Parathyroid adenoma (tissue), 2 donors: ENCODE measurements at regions not wholly inside any gene's neighbourhood (a gene's known extent, or its start where the extent isn't known, plus 50 kb on each side); places are given as distances from the start of the nearest gene placed in this dataset.

ENCODE experiments used
- H2AFZ ChIP-seq: fragments of 300-600 bp; sonication (generic); one replicate; pipeline ENCODE4 v1.7.0; 2017; ENCODE audit warnings: antibody characterized with exemption, mild to moderate bottlenecking
- H3K27ac ChIP-seq: fragments of 300-600 bp; sonication (generic); one replicate; pipeline ENCODE4 v1.7.0; 2017
- H3K27me3 ChIP-seq: fragments of 300-600 bp; sonication (generic); one replicate; pipeline ENCODE4 v1.7.0; 2017; ENCODE audit warnings: low read length; ENCODE audit not compliant: control insufficient read depth, insufficient read depth
- H3K36me3 ChIP-seq: fragments of 300-600 bp; sonication (generic); one replicate; pipeline ENCODE4 v1.7.0; 2017; ENCODE audit warnings: low read length; ENCODE audit not compliant: control insufficient read depth, insufficient read depth
- H3K4me1 ChIP-seq: fragments of 300-600 bp; sonication (generic); one replicate; pipeline ENCODE4 v1.7.0; 2017; ENCODE audit warnings: control low read depth
- H3K4me2 ChIP-seq: fragments of 300-600 bp; sonication (generic); one replicate; pipeline ENCODE4 v1.7.0; 2017; ENCODE audit warnings: low read length
- H3K4me3 ChIP-seq: fragments of 300-600 bp; sonication (generic); one replicate; pipeline ENCODE4 v1.7.0; 2017; ENCODE audit warnings: low read depth, low read length
- H3K79me2 ChIP-seq: fragments of 300-600 bp; sonication (generic); one replicate; pipeline ENCODE4 v1.7.0; 2017; ENCODE audit warnings: control low read depth
- H3K9ac ChIP-seq: fragments of 300-600 bp; sonication (generic); one replicate; pipeline ENCODE4 v1.7.0; 2017; ENCODE audit warnings: mild to moderate bottlenecking
- H3K9me3 ChIP-seq: fragments of 300-600 bp; sonication (generic); one replicate; pipeline ENCODE4 v1.7.0; 2017; ENCODE audit warnings: low read length; ENCODE audit not compliant: control insufficient read depth
- TF ChIP-seq, protein P1 (sequence below): fragments of 300-600 bp; sonication (generic); IDR thresholded peaks from one replicate; pipeline ENCODE4 v1.7.0; 2017; ENCODE audit warnings: antibody characterized with exemption, mild to moderate bottlenecking
- donor health status: primary hyperparathyroidism.

DNA sequence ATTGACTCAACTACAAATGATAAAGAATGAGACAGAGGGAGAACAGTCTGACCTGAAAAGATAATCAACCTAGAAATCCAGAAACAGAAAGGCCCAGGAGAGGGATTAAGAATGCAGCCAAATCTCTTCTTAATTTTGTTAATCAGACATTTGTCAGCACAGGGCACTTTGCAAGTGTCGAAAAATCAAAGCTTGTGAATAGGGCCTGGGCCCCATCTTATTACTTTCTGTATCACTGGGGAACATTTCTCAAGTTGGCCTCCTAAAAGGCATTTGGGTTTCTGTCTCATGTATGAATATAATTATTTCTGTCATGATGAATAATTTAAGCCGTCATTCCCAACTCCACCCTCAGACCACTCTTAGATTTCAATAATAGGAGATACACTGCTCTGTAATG, 308.4 kb upstream of the PRKCQ start:
- no peak overlapping the region for H3K9ac ChIP-seq
- TF ChIP-seq, protein P1, sequence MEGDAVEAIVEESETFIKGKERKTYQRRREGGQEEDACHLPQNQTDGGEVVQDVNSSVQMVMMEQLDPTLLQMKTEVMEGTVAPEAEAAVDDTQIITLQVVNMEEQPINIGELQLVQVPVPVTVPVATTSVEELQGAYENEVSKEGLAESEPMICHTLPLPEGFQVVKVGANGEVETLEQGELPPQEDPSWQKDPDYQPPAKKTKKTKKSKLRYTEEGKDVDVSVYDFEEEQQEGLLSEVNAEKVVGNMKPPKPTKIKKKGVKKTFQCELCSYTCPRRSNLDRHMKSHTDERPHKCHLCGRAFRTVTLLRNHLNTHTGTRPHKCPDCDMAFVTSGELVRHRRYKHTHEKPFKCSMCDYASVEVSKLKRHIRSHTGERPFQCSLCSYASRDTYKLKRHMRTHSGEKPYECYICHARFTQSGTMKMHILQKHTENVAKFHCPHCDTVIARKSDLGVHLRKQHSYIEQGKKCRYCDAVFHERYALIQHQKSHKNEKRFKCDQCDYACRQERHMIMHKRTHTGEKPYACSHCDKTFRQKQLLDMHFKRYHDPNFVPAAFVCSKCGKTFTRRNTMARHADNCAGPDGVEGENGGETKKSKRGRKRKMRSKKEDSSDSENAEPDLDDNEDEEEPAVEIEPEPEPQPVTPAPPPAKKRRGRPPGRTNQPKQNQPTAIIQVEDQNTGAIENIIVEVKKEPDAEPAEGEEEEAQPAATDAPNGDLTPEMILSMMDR: no peak
- H3K36me3 ChIP-seq: no peaks in the 10 kb centered on the region
- H3K27me3 ChIP-seq: no peaks in the 10 kb centered on the region
- H3K4me2 ChIP-seq: no peak overlapping the region
- H3K4me3 ChIP-seq: no peak overlapping the region
- no peak overlapping the region for H3K27ac ChIP-seq
- no peak overlapping the region for H2AFZ ChIP-seq
- no peaks in the 10 kb centered on the region for H3K4me1 ChIP-seq
- no peaks in the 10 kb centered on the region for H3K79me2 ChIP-seq
- no peaks in the 10 kb centered on the region for H3K9me3 ChIP-seq

DNA sequence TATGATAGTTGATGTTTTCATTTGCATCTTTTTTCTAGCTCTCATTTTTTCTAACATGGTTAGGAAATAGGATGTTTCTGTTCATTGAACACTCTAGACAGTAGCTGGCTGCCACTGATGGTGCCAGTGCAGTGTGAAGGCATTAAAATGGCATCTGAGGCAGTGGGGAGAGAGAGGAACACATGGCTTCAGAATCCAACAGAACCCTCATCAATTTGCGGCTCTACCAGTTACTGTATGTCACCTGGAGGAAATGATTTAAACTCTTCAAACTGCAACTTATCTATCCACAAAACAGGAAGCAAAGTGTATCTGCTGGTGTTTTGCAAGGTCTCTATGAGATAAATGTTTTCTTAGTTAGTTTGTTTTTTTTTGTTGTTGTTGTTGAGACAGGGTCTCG, 305.2 kb upstream of the PRKCQ start:
- H3K9ac ChIP-seq: no peak overlapping the region
- TF ChIP-seq, protein P1: no peak
- no peak overlapping the region for H2AFZ ChIP-seq
- H3K27me3 ChIP-seq: no peaks in the 10 kb centered on the region
- no peak overlapping the region for H3K4me2 ChIP-seq
- H3K36me3 ChIP-seq: no peaks in the 10 kb centered on the region
- H3K79me2 ChIP-seq: no peaks in the 10 kb centered on the region
- H3K27ac ChIP-seq: no peak overlapping the region
- H3K9me3 ChIP-seq: no peaks in the 10 kb centered on the region
- no peaks in the 10 kb centered on the region for H3K4me1 ChIP-seq
- H3K4me3 ChIP-seq: no peak overlapping the region

DNA sequence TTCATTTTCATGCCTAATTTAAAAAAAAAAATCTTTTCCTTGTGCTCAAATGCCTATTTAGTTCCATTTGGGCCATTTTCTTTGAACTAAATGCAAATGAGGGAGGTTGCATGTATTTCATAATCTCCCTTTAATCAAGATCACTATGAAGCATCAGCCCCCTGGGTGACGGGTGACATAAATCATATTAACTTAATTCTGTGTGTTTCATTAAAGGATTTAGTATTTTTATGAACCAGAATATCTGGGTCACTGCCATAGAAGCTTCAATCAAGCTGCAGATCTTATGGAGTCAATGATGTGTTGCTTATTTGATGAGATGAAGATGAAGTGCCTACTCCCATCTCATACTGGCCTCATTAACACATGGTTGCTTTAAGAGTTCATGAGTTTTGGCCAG, 301.9 kb upstream of the PRKCQ start:
- H3K4me2 ChIP-seq: no peak overlapping the region
- H3K27ac ChIP-seq: no peak overlapping the region
- H3K4me3 ChIP-seq: no peak overlapping the region
- H3K9me3 ChIP-seq: no peaks in the 10 kb centered on the region
- H3K36me3 ChIP-seq: no peaks in the 10 kb centered on the region
- no peaks in the 10 kb centered on the region for H3K79me2 ChIP-seq
- TF ChIP-seq, protein P1: no peak
- H2AFZ ChIP-seq: no peak overlapping the region
- H3K27me3 ChIP-seq: no peaks in the 10 kb centered on the region
- no peaks in the 10 kb centered on the region for H3K4me1 ChIP-seq
- no peak overlapping the region for H3K9ac ChIP-seq

DNA sequence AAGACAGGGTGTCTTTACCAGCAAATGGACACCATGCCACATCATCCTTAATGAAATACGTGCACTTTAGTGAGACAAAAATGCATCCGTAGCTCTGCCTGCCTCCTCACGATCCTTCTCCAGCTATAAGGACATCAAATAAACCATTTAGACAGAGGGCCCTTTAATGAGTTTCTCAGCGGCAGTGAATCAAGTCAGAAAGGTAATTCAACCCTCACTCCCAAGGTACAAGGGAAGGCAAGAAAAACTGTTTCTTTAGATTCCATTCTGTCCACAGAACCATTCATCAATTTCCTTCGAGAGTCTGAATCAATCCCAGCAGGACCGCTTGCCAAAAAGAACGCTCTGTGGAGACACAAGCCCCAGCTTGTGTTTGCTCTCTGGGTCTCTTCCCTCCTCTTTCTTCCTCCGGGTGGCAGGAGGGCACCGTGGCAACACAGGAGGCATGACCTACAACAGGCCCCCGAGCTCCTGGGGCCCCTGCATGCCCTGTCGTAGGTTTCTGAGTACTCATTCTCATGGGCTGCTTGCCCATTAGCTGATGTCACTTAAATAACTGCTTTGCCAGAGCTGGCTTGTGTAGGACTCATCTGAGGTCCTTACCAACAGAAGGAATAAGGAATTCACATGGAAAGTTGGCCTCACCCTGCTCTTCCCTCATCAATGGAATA, 297.8 kb upstream of the PRKCQ start:
- H2AFZ ChIP-seq: no peak overlapping the region
- H3K9me3 ChIP-seq: no peaks in the 10 kb centered on the region
- no peaks in the 10 kb centered on the region for H3K4me1 ChIP-seq
- H3K4me3 ChIP-seq: no peak overlapping the region
- H3K9ac ChIP-seq: no peak overlapping the region
- H3K36me3 ChIP-seq: no peaks in the 10 kb centered on the region
- no peak overlapping the region for H3K4me2 ChIP-seq
- TF ChIP-seq, protein P1: no peak
- no peaks in the 10 kb centered on the region for H3K79me2 ChIP-seq
- no peaks in the 10 kb centered on the region for H3K27me3 ChIP-seq
- H3K27ac ChIP-seq: no peak overlapping the region

DNA sequence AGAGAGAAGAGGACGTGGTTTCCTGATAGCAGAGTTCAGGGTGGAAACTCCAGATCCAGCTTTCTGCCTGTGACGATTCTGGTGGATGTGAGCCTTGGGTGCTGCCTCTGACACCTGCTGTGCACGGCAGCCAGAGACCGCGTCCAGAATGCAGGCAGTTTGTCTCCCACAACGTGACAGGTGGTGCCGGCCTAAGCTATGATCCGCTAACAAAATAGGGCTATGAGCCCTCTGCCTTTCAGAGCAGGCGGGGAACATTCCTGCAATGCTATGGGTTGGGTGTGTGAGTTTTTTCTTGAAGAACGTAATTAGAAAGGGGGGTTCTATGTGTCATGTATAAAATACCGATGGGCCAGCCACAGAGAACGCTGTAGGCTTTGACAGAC, 297.3 kb upstream of the PRKCQ start:
- Histone ChIP-seq H3K4me3 (no peak overlapping the region), H3K9me3 (no peaks in the 10 kb centered on the region), H3K9ac (no peak overlapping the region), H3K4me2 (no peak overlapping the region), H3K4me1 (no peaks in the 10 kb centered on the region), H3K79me2 (no peaks in the 10 kb centered on the region), H3K27me3 (no peaks in the 10 kb centered on the region), H2AFZ (no peak overlapping the region), H3K36me3 (no peaks in the 10 kb centered on the region), H3K27ac (no peak overlapping the region)
- TF ChIP-seq, protein P1: no peak
